GM12892 (cell line): ENCODE measurements at regions not wholly inside any gene's neighbourhood (a gene's known extent, or its start where the extent isn't known, plus 50 kb on each side); places are given as distances from the start of the nearest gene placed in this dataset.

ENCODE experiments used
- POLR2A ChIP-seq: IDR thresholded peaks from 2 replicates; pipeline ENCODE4 v1.6.1; 2011; ENCODE audit warnings: low read depth, low read length, control low read depth
- POLR2AphosphoS5 ChIP-seq: IDR thresholded peaks from 2 replicates; pipeline ENCODE4 v1.6.1; 2011; ENCODE audit warnings: low read depth, low read length, control low read depth
- TAF1 ChIP-seq: IDR thresholded peaks from 2 replicates; pipeline ENCODE4 v1.6.1; 2011; ENCODE audit warnings: low read depth, mild to moderate bottlenecking, control low read depth, low read length, borderline replicate concordance

GRCh38 chr2:196503398-196503797, 136.1 kb upstream of the CCDC150 start:
- TF ChIP-seq POLR2A (no peak), POLR2AphosphoS5 (no peak), TAF1 (no peak)
